ENCODE measurements at regions not wholly inside any gene's neighbourhood (a gene's known extent, or its start where the extent isn't known, plus 50 kb on each side); places are given as distances from the start of the nearest gene placed in this dataset.

DNA sequence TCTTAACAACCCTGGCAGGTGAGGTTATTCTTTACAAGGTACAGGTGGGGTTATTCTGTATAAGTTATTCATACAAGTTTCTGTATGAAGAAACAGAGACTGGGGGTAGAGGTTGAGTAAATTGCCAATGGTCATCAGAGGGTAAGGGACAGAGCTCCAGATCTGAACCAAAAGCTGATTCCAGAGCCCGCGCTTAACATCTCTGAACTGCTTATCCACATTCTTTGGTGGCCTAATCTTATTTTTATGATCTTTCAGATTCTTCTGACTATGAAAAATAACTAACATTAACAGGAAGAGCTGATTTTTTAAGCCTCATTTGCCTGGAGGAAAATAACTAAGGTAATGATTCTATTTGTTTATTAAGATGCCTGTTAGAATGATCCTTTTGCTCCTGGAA lies 63.9 kb upstream of the BARHL2 start:
- ATAC-seq (no peak), FAIRE-seq (no peak), DNase-seq (no peak)
- WGBS, 2 donors = 99 to 100% methylated on average over 2 of the region's 2 CpGs
- Histone ChIP-seq H3K27me3 (no peaks in the 10 kb centered on the region), H3K36me3 (no peaks in the 10 kb centered on the region), H3K9me3 (no peaks in the 10 kb centered on the region), H3K4me1 (no peaks in the 10 kb centered on the region), H3K4me3 (no peak overlapping the region), H3K27ac (no peak overlapping the region)
- intact Hi-C loops (cut with DNase I) = no loop called here
- TF ChIP-seq CTCF (IDR thresholded peaks at IDR 0.05) = no peak

- DNase-seq (no peak), FAIRE-seq (no peak), ATAC-seq (no peak)
- no peak for TF ChIP-seq CTCF (IDR thresholded peaks at IDR 0.05)
- intact Hi-C loops (cut with DNase I) = no loop called here
- H3K36me3 ChIP-seq = no peaks in the 10 kb centered on the region
- no peaks in the 10 kb centered on the region for H3K9me3 ChIP-seq
- WGBS, 2 donors = 82 to 90% methylated on average over 4 of the region's 4 CpGs
- no peaks in the 10 kb centered on the region for H3K27me3 ChIP-seq
- H3K27ac ChIP-seq = no peak overlapping the region
- H3K4me1 ChIP-seq = no peaks in the 10 kb centered on the region
- H3K4me3 ChIP-seq = no peak overlapping the region
Observed at GRCh38 chr1:90779573-90779972, 62.5 kb upstream of the BARHL2 start.

- no peak for TF ChIP-seq CTCF (IDR thresholded peaks at IDR 0.05)
- no peaks in the 10 kb centered on the region for H3K27me3 ChIP-seq
- ATAC-seq (no peak), DNase-seq (no peak), FAIRE-seq (no peak)
- H3K9me3 ChIP-seq = no peaks in the 10 kb centered on the region
- no peaks in the 10 kb centered on the region for H3K4me1 ChIP-seq
- H3K36me3 ChIP-seq = no peaks in the 10 kb centered on the region
- no peak overlapping the region for H3K27ac ChIP-seq
- intact Hi-C loops (cut with DNase I) = no loop called here
- H3K4me3 ChIP-seq = no peak overlapping the region
Observed at GRCh38 chr1:90778486-90778885, 61.4 kb upstream of the BARHL2 start.

GRCh38 chr1:90773812-90774211 lies 56.7 kb upstream of the BARHL2 start:
- 84 to 90% methylated on average over 3 of the region's 3 CpGs for WGBS, 2 donors
- DNase-seq (no peak), FAIRE-seq (no peak), ATAC-seq (no peak)
- H3K4me1 ChIP-seq = no peaks in the 10 kb centered on the region
- H3K9me3 ChIP-seq = no peaks in the 10 kb centered on the region
- H3K36me3 ChIP-seq = no peaks in the 10 kb centered on the region
- intact Hi-C loops (cut with DNase I) = no loop called here
- H3K27ac ChIP-seq = no peak overlapping the region
- no peak overlapping the region for H3K4me3 ChIP-seq
- H3K27me3 ChIP-seq = no peaks in the 10 kb centered on the region
- TF ChIP-seq CTCF (IDR thresholded peaks at IDR 0.05) = no peak

DNA sequence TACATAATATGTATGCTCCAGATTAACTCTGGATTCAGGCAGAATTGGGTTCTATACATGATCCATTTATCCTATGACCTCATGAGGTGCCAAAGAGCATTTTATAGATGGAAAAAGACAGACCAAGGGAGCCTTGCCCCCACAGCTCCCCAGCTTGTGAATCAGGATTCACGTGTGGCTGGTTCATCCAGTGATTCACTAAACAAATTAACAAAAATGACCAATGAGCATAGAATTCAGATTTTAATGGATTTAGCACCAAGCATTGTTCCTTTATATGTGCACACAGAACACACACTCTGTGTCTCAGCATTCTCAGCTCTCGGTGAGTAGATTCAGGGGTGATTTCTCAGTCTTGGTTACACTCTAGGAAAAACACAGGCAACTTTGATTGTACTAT lies 51.7 kb upstream of the BARHL2 start:
- Histone ChIP-seq H3K36me3 (no peaks in the 10 kb centered on the region), H3K9me3 (no peaks in the 10 kb centered on the region), H3K4me1 (no peaks in the 10 kb centered on the region), H3K27ac (no peak overlapping the region), H3K27me3 (no peaks in the 10 kb centered on the region), H3K4me3 (no peak overlapping the region)
- ATAC-seq = no peak
- no peak for TF ChIP-seq CTCF (IDR thresholded peaks at IDR 0.05)
- no peak for FAIRE-seq
- intact Hi-C loops (cut with DNase I) = no loop called here
- 82 to 85% methylated on average over 2 of the region's 2 CpGs for WGBS, 2 donors
- no peak for DNase-seq
